ENCODE measurements at regions not wholly inside any gene's neighbourhood (a gene's known extent, or its start where the extent isn't known, plus 50 kb on each side); places are given as distances from the start of the nearest gene placed in this dataset.

DNA sequence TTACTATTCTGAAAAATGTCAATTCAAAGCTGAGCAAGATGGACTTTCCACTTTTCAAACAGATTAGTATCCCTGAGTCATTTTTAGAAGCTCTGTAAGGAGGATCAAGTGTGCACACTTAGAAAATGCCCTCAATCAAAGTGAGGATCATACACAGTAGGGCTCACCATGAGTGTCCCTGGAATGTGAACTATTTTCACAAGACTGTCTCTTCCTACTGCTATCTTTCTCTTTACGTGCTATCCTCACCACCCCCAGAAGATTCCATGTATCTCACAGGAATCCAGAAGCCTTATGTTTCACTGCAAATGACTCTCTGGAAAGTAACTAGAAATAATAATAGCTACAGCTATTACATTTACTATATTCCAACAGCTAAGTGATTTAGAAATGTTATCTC lies 349.9 kb upstream of the TGFBR2 start:
- Histone ChIP-seq H3K27me3 (ENCODE audit: insufficient read depth, low read length) (no peaks in the 10 kb centered on the region), H3K79me2 (ENCODE audit: insufficient read depth, low read length) (no peaks in the 10 kb centered on the region), H3K36me3 (ENCODE audit: insufficient read depth, low read length) (no peaks in the 10 kb centered on the region), H3K27ac (ENCODE audit: low read depth, low read length) (peak overlapping the region; percentile 45), H3K4me3 (ENCODE audit: insufficient read depth, low read length) (no peak overlapping the region), H3K4me2 (ENCODE audit: insufficient read depth, low read length) (no peak overlapping the region), H2AFZ (ENCODE audit: low read length) (no peak overlapping the region), H3K4me1 (ENCODE audit: insufficient read depth, low read length) (peaks cover 24% of the 10 kb centered on the region), H3K9me3 (ENCODE audit: low read depth, low read length) (no peaks in the 10 kb centered on the region), H4K20me1 (ENCODE audit: insufficient read depth, low read length) (no peaks in the 10 kb centered on the region)
- no peak for DNase-seq (ENCODE audit: insufficient read length, low spot score, missing footprints)
- TF ChIP-seq, protein P1, sequence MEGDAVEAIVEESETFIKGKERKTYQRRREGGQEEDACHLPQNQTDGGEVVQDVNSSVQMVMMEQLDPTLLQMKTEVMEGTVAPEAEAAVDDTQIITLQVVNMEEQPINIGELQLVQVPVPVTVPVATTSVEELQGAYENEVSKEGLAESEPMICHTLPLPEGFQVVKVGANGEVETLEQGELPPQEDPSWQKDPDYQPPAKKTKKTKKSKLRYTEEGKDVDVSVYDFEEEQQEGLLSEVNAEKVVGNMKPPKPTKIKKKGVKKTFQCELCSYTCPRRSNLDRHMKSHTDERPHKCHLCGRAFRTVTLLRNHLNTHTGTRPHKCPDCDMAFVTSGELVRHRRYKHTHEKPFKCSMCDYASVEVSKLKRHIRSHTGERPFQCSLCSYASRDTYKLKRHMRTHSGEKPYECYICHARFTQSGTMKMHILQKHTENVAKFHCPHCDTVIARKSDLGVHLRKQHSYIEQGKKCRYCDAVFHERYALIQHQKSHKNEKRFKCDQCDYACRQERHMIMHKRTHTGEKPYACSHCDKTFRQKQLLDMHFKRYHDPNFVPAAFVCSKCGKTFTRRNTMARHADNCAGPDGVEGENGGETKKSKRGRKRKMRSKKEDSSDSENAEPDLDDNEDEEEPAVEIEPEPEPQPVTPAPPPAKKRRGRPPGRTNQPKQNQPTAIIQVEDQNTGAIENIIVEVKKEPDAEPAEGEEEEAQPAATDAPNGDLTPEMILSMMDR (IDR thresholded peaks at IDR 0.05; ENCODE audit: extremely low read depth, low read depth, low read length) = no peak

DNA sequence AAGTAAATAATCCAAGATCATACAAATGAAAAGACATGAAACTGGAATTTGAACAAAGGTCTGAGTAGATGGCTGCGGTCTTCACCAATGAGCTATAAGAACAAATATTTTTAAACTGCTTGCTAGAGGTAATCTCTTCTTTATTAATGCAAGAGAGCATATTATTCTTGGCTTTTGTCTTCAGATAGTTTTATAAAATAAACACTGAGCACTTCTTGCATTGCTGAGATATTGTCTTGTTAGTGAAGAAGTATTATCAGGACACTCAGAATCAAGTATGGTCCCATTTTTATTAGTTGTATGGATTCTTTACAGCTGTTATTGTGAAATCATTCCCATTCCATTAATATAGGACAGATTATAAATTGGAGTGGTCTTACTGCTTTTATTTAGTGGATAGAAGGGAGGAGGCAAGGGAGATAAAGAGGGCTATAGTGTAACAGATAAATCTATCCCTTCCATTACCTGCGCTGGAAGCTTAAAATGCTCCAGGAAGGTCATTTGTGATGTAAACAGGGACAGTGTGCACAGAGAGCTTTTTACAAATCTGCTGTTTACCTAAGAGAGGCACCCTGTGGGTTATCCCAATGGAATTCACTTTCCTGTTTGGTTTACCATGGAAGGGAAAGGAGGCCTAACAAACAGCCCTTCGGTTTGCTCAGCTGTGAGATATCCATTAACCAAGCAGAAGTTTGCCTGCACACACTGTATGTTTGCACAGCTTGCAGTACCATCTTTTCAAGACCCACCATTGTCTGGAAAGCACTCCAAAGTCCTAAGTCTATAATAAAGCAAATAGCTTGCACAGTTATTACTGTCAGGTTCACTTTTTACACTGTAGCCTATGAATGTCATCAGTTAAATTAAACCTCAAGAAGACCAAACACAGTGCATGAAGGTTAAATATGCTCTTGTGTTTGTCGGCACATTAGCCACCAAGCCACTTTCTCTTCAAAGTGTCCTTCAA lies 347.7 kb upstream of the TGFBR2 start:
- H3K4me3 ChIP-seq (ENCODE audit: insufficient read depth, low read length) = no peak overlapping the region
- no peaks in the 10 kb centered on the region for H3K9me3 ChIP-seq (ENCODE audit: low read depth, low read length)
- H3K27ac ChIP-seq (ENCODE audit: low read depth, low read length) = no peak overlapping the region
- no peaks in the 10 kb centered on the region for H3K79me2 ChIP-seq (ENCODE audit: insufficient read depth, low read length)
- H4K20me1 ChIP-seq (ENCODE audit: insufficient read depth, low read length) = no peaks in the 10 kb centered on the region
- peak overlapping the region; percentile 0 for H2AFZ ChIP-seq (ENCODE audit: low read length)
- no peak for DNase-seq (ENCODE audit: insufficient read length, low spot score, missing footprints)
- no peaks in the 10 kb centered on the region for H3K27me3 ChIP-seq (ENCODE audit: insufficient read depth, low read length)
- TF ChIP-seq, protein P1 (IDR thresholded peaks at IDR 0.05; ENCODE audit: extremely low read depth, low read depth, low read length) = no peak
- H3K4me2 ChIP-seq (ENCODE audit: insufficient read depth, low read length) = no peak overlapping the region
- peaks cover 43% of the 10 kb centered on the region for H3K4me1 ChIP-seq (ENCODE audit: insufficient read depth, low read length)
- no peaks in the 10 kb centered on the region for H3K36me3 ChIP-seq (ENCODE audit: insufficient read depth, low read length)

DNA sequence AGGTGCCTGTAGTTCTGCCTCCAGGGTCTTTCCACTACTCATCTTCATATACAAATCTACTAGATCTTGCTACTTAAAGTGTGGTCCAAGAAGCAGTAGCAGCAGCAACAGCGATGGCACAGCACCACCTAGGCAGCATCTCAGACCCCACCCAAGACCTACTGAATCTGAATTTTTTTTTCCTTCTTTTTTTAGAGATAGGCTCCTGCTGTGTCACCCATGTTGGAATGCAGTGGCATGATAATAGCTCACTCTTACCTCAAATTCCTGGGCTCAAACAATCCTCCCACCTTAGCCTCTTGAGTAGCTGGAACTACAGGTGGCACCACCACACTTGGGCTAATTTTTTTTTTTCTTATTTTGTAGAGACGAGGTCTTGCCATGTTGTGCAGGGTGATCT lies 346.7 kb upstream of the TGFBR2 start:
- Histone ChIP-seq H3K4me3 (ENCODE audit: insufficient read depth, low read length) (no peak overlapping the region), H3K79me2 (ENCODE audit: insufficient read depth, low read length) (no peaks in the 10 kb centered on the region), H3K27me3 (ENCODE audit: insufficient read depth, low read length) (no peaks in the 10 kb centered on the region), H4K20me1 (ENCODE audit: insufficient read depth, low read length) (no peaks in the 10 kb centered on the region), H3K4me1 (ENCODE audit: insufficient read depth, low read length) (peaks cover 43% of the 10 kb centered on the region), H3K27ac (ENCODE audit: low read depth, low read length) (no peak overlapping the region), H2AFZ (ENCODE audit: low read length) (no peak overlapping the region), H3K9me3 (ENCODE audit: low read depth, low read length) (no peaks in the 10 kb centered on the region), H3K36me3 (ENCODE audit: insufficient read depth, low read length) (no peaks in the 10 kb centered on the region), H3K4me2 (ENCODE audit: insufficient read depth, low read length) (no peak overlapping the region)
- no peak for DNase-seq (ENCODE audit: insufficient read length, low spot score, missing footprints)
- TF ChIP-seq, protein P1 (IDR thresholded peaks at IDR 0.05; ENCODE audit: extremely low read depth, low read depth, low read length) = no peak

DNA sequence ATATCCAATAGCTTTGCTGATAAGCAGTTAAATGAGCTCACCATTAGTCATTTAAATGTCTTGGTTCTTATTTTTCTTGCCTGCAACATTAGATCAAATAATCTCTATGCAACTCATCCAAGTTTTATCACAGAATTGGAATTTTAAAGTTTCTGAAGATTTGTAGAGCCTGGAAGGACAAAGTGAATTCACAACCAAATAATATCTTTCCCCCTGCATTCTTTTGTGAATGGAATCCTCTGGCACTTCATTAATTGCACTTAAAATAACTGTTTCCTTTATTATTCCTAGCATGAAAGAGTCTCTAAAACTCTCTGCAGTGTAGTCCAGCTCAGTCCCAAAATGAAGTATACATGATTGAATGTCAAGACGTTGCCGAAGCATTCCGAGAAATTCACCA lies 345.6 kb upstream of the TGFBR2 start:
- H3K4me2 ChIP-seq (ENCODE audit: insufficient read depth, low read length) = no peak overlapping the region
- H4K20me1 ChIP-seq (ENCODE audit: insufficient read depth, low read length) = no peaks in the 10 kb centered on the region
- no peaks in the 10 kb centered on the region for H3K9me3 ChIP-seq (ENCODE audit: low read depth, low read length)
- H3K4me3 ChIP-seq (ENCODE audit: insufficient read depth, low read length) = no peak overlapping the region
- no peaks in the 10 kb centered on the region for H3K27me3 ChIP-seq (ENCODE audit: insufficient read depth, low read length)
- no peak overlapping the region for H2AFZ ChIP-seq (ENCODE audit: low read length)
- H3K27ac ChIP-seq (ENCODE audit: low read depth, low read length) = no peak overlapping the region
- no peaks in the 10 kb centered on the region for H3K36me3 ChIP-seq (ENCODE audit: insufficient read depth, low read length)
- TF ChIP-seq, protein P1 (IDR thresholded peaks at IDR 0.05; ENCODE audit: extremely low read depth, low read depth, low read length) = no peak
- H3K79me2 ChIP-seq (ENCODE audit: insufficient read depth, low read length) = no peaks in the 10 kb centered on the region
- DNase-seq (ENCODE audit: insufficient read length, low spot score, missing footprints) = no peak
- H3K4me1 ChIP-seq (ENCODE audit: insufficient read depth, low read length) = peaks cover 43% of the 10 kb centered on the region
